Kidney epithelial cell (primary cell): ENCODE measurements at regions not wholly inside any gene's neighbourhood (a gene's known extent, or its start where the extent isn't known, plus 50 kb on each side); places are given as distances from the start of the nearest gene placed in this dataset.
"Not testable (repeated sequence)": the region's sequence is repeated elsewhere in the genome, so short reads cannot be mapped to it uniquely, and the experiment has no call there.

Experiments
- DNase-seq: peaks from one replicate; pipeline ENCODE4 v3.0.0-alpha.2; 2010; ENCODE audit warnings: low read depth
- H3K27me3 ChIP-seq: 2 replicates; pipeline ENCODE4 v1.6.0; 2011; ENCODE audit warnings: low read length; ENCODE audit not compliant: control insufficient read depth, insufficient read depth
- H3K36me3 ChIP-seq: 2 replicates; pipeline ENCODE4 v1.5.1; 2011; ENCODE audit warnings: low read length; ENCODE audit not compliant: control insufficient read depth, insufficient read depth
- H3K4me3 ChIP-seq: 2 replicates; pipeline ENCODE4 v1.5.1; 2011; ENCODE audit warnings: low read depth, mild to moderate bottlenecking, control low read depth, low read length
- TF ChIP-seq, protein P1 (sequence below): IDR thresholded peaks from 2 replicates; pipeline ENCODE4 v1.5.1; 2011; ENCODE audit warnings: mild to moderate bottlenecking, moderate library complexity, low read length, control low read depth, inconsistent platforms; ENCODE audit not compliant: insufficient read depth, poor library complexity, severe bottlenecking

DNA sequence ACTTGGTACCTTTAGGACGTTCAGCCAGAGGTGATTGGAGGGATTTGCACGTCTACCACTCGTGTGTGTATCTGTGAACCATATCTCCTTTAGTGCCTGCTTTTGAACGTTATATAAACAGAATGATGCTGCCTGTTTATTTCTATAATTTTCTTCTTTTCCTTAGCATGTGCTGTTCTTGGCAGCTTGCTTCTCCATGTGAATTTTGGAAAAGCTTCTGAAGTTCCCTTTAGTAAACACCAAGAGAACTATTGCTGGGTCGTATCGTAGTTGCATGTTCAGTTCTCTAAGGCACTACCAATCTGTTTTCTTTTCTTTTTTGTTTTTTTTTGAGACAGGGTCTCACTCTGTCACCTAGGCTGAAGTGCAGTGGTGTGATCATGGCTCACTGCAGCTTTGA is 73.8 kb upstream of the FANCC start:
- not testable (repeated sequence) for H3K36me3 ChIP-seq, DNase-seq, H3K4me3 ChIP-seq

DNA sequence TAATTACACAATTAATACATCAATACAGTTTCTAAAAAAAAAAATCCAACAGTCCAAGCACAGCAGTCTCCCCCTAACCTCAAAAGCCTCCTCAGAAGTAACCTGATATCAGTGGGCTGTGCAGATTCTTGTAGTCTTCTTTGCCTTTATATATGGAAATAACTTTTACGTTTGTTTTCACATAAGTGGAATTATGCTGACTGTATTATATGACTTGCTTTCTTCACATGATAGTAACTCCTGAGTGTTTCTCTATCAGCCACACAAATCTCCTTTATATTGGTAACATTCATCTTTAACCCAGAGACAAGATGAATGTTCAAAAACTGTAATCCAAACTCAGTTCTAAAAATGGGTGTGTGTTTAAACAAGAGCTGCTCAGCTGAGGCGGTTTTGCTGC is 71.9 kb upstream of the FANCC start:
- TF ChIP-seq, protein P1, sequence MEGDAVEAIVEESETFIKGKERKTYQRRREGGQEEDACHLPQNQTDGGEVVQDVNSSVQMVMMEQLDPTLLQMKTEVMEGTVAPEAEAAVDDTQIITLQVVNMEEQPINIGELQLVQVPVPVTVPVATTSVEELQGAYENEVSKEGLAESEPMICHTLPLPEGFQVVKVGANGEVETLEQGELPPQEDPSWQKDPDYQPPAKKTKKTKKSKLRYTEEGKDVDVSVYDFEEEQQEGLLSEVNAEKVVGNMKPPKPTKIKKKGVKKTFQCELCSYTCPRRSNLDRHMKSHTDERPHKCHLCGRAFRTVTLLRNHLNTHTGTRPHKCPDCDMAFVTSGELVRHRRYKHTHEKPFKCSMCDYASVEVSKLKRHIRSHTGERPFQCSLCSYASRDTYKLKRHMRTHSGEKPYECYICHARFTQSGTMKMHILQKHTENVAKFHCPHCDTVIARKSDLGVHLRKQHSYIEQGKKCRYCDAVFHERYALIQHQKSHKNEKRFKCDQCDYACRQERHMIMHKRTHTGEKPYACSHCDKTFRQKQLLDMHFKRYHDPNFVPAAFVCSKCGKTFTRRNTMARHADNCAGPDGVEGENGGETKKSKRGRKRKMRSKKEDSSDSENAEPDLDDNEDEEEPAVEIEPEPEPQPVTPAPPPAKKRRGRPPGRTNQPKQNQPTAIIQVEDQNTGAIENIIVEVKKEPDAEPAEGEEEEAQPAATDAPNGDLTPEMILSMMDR, result no peak
- Histone ChIP-seq H3K27me3 (no peaks in the 10 kb centered on the region), H3K4me3 (no peak overlapping the region), H3K36me3 (no peaks in the 10 kb centered on the region)
- no peak for DNase-seq

More for the DNA sequence above, 73.8 kb upstream of the FANCC start:
- not testable (repeated sequence) for H3K27me3 ChIP-seq

DNA sequence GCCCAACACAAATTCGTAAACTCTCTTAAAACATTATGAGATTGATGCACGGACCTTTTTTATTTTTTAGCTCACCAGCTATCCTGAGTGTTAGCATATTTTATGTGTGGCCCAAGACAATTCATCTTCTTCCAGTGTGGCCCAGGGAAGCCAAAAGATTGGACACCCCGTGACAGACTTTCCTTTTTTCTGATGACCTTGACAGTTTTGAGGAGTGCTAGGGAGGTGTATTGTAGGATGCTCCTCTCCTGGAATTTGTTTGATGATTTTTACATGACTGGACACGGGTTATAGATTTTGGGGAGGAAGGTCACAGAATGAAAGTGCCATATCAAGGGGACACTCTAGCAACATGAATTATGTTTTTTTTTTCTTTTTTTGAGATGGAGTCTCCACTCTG is 69.3 kb upstream of the FANCC start:
- TF ChIP-seq, protein P1, result no peak
- no peak for DNase-seq
- no peaks in the 10 kb centered on the region for H3K27me3 ChIP-seq

DNA sequence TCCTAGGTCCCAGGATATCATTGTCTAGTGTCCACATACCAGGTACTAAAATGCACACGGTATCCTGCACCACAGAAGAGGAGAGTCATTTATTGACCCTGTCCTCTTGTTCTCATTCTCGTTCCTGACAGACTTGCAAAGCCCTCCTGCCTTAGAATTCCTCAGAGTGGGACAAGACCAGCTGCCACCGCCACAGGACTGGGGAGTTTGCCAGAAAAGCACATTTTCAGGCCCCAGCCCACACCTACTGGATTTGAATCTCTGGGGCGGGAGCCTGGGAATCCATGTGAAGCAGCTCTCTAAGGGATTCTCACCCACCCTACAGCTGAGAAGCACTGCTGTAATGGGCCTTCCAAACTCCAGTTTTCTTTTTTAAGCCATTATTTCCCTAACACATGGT is 68.0 kb upstream of the FANCC start:
- TF ChIP-seq, protein P1, result no peak
- DNase-seq, result no peak
- Histone ChIP-seq H3K4me3 (no peak overlapping the region), H3K36me3 (no peaks in the 10 kb centered on the region), H3K27me3 (no peaks in the 10 kb centered on the region)

More for the DNA sequence above, 69.3 kb upstream of the FANCC start:
- Histone ChIP-seq H3K4me3 (no peak overlapping the region), H3K36me3 (no peaks in the 10 kb centered on the region)

DNA sequence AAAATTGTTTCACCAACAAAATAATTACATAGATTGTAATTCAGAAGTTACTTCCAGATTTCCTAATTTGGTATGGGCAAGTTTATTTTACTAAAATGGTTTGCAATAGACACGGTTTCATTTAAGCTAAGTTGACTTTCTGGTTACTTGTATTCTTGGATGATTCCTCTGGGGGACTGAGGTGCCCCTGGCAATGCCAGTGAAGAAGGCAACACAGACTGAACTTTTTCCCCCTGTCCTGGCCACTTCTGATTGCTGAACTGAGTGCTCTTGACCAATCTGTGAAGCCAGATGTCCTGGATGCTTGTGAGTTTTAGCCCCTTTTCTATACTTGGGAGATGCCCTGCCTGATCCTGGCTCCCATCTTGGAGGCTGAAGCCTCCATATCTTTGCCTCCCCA is 66.3 kb upstream of the FANCC start:
- H3K4me3 ChIP-seq, result no peak overlapping the region
- DNase-seq, result no peak
- TF ChIP-seq, protein P1, result no peak

DNA sequence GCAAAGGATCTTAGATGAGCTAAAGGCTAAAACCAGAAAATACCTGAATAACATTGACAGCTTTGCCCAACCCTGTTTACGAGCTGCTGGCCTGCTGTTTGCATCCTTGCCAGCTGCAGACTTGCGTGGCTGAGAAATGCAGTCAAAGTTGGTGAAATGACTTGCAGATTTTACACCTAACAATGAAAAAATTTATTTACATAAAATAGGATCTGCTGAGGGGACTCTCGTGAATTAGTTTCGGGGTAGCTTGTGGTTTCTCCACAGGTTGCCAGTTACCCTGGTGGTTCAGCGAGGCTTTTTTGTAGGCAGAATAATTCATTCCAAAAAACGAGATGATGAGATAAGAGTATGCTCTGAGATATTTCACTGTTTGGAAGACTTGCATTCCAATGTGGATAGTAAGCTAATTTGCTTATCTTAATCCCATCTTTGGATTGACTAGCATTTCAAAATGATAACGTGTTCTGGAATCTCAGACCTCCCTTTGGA is 65.7 kb upstream of the FANCC start:
- Histone ChIP-seq H3K36me3 (no peaks in the 10 kb centered on the region), H3K4me3 (no peak overlapping the region), H3K27me3 (no peaks in the 10 kb centered on the region)
- no peak for DNase-seq
- TF ChIP-seq, protein P1, result no peak

More for the DNA sequence above, 66.3 kb upstream of the FANCC start:
- Histone ChIP-seq H3K36me3 (no peaks in the 10 kb centered on the region), H3K27me3 (no peaks in the 10 kb centered on the region)
